CD14-positive monocyte (primary cell): ENCODE measurements at regions not wholly inside any gene's neighbourhood (a gene's known extent, or its start where the extent isn't known, plus 50 kb on each side); places are given as distances from the start of the nearest gene placed in this dataset.

ENCODE experiments used
- DNase-seq, 3 donors: peaks; one replicate each; pipeline ENCODE4 v3.0.0-alpha.2; 2011 to 2022
- H2AFZ ChIP-seq: 2 replicates; pipeline ENCODE4 v1.6.0; 2012; ENCODE audit warnings: mild to moderate bottlenecking, low read depth, low read length, inconsistent platforms; ENCODE audit not compliant: insufficient read depth, poor library complexity, severe bottlenecking
- H3K27ac ChIP-seq, 2 donors: 1 replicate in 1 of 2; 2 replicates in 1 of 2; pipeline ENCODE4 v1.5.1; 2012 to 2013; ENCODE audit warnings: low read length in 2 of 2, control low read depth in 1 of 2, inconsistent platforms in 1 of 2, low read depth in 1 of 2, mild to moderate bottlenecking in 1 of 2
- H3K27me3 ChIP-seq, 2 donors: one replicate each; pipeline versions ENCODE4 v1.6.0 to v1.6.1; 2011 to 2013; ENCODE audit warnings: low read length in 2 of 2; ENCODE audit not compliant: control insufficient read depth in 2 of 2, insufficient read depth in 2 of 2
- H3K36me3 ChIP-seq, 2 donors: replicated peaks in 1 of 2; 1 replicate in 1 of 2; 2 replicates in 1 of 2; pipeline versions ENCODE4 v1.5.1 to v1.6.1; 2012 to 2013; ENCODE audit warnings: low read length in 2 of 2, control low read depth in 1 of 2, inconsistent platforms in 1 of 2, mild to moderate bottlenecking in 1 of 2; ENCODE audit not compliant: insufficient read depth in 2 of 2, control insufficient read depth in 1 of 2
- H3K4me1 ChIP-seq, 2 donors: 1 replicate in 1 of 2; 2 replicates in 1 of 2; pipeline versions ENCODE4 v1.5.1 to v1.6.1; 2012 to 2013; ENCODE audit warnings: low read length in 2 of 2, control low read depth in 1 of 2, inconsistent platforms in 1 of 2, mild to moderate bottlenecking in 1 of 2, moderate library complexity in 1 of 2; ENCODE audit not compliant: insufficient read depth in 2 of 2, control insufficient read depth in 1 of 2
- H3K4me2 ChIP-seq: replicated peaks from 2 replicates; pipeline ENCODE3; 2012; ENCODE audit warnings: low read length, moderate library complexity, mild to moderate bottlenecking; ENCODE audit not compliant: poor library complexity, severe bottlenecking; ENCODE audit errors: extremely low read depth
- H3K4me3 ChIP-seq, 3 experiments: fragments of 200-600 bp in 1 of 3; sonication (generic) in 1 of 3; replicated peaks in 1 of 3; 1 replicate in 2 of 3; 2 replicates in 1 of 3; pipeline ENCODE4 v1.5.1; 2011 to 2013; ENCODE audit warnings: low read length in 3 of 3, mild to moderate bottlenecking in 3 of 3, control low read depth in 2 of 3, low read depth in 2 of 3, inconsistent platforms in 1 of 3, moderate library complexity in 1 of 3
- H3K79me2 ChIP-seq: 2 replicates; pipeline ENCODE4 v1.6.0; 2012; ENCODE audit warnings: mild to moderate bottlenecking, control low read depth, inconsistent platforms, low read length, moderate library complexity; ENCODE audit not compliant: insufficient read depth
- H3K9ac ChIP-seq: 2 replicates; pipeline ENCODE4 v1.6.0; 2017; ENCODE audit warnings: low read length, mild to moderate bottlenecking; ENCODE audit not compliant: insufficient read depth, poor library complexity, severe bottlenecking
- H3K9me3 ChIP-seq, 2 donors: replicated peaks in 1 of 2; 1 replicate in 1 of 2; 2 replicates in 1 of 2; pipeline versions ENCODE4 v1.5.1 to v1.6.1; 2012 to 2013; ENCODE audit warnings: low read length in 2 of 2, control low read depth in 1 of 2; ENCODE audit not compliant: control insufficient read depth in 1 of 2, insufficient read depth in 1 of 2
- H4K20me1 ChIP-seq: 2 replicates; pipeline ENCODE4 v1.6.0; 2012; ENCODE audit warnings: mild to moderate bottlenecking, low read length, control low read depth, moderate library complexity; ENCODE audit not compliant: insufficient read depth
- H3K27ac Mint-ChIP-seq, 7 donors: one replicate each; pipeline ENCODE4 v1.8.0; 2020; ENCODE audit warnings: mild to moderate bottlenecking in 7 of 7, mixed read lengths in 7 of 7, moderate library complexity in 6 of 7, inconsistent platforms in 2 of 7
- H3K27me3 Mint-ChIP-seq, 3 donors: one replicate each; pipeline ENCODE4 v1.8.0; 2021 to 2022; ENCODE audit warnings: low read depth in 3 of 3, mild to moderate bottlenecking in 3 of 3, mixed read lengths in 3 of 3, moderate library complexity in 3 of 3, inconsistent platforms in 1 of 3
- H3K36me3 Mint-ChIP-seq, 2 donors: one replicate each; pipeline ENCODE4 v1.8.0; 2020; ENCODE audit warnings: mixed read lengths in 2 of 2, inconsistent platforms in 1 of 2, mild to moderate bottlenecking in 1 of 2
- H3K4me1 Mint-ChIP-seq: one replicate; pipeline ENCODE4 v1.8.0; 2020; ENCODE audit warnings: mild to moderate bottlenecking, mixed read lengths
- H3K4me3 Mint-ChIP-seq, 2 donors: one replicate each; pipeline ENCODE4 v1.8.0; 2020; ENCODE audit warnings: mild to moderate bottlenecking in 2 of 2, mixed read lengths in 2 of 2, moderate library complexity in 1 of 2
- H3K9me3 Mint-ChIP-seq, 7 donors: one replicate each; pipeline ENCODE4 v1.8.0; 2020 to 2022; ENCODE audit warnings: mixed read lengths in 7 of 7, mild to moderate bottlenecking in 6 of 7, moderate library complexity in 6 of 7, inconsistent platforms in 2 of 7
- WGBS: methylation state at CpG from one replicate; pipeline ENCODE4 v1.1.5; 2013; ENCODE audit warnings: missing lambda C conversion rate; ENCODE audit not compliant: insufficient coverage; 5-methylcytosine and 5-hydroxymethylcytosine counted together
- intact Hi-C, 2 donors: fragments of 100-400 bp; cut with micrococcal nuclease; formaldehyde crosslinking; loops; one replicate each; pipeline versions ENCODE4 v1.15.0 to v1.15.1; 2023
- TF ChIP-seq, protein P1 (sequence below): fragments of 200-600 bp; IDR thresholded peaks from one replicate; pipeline ENCODE4 v1.8.0; 2022; ENCODE audit warnings: antibody characterized with exemption, mild to moderate bottlenecking

DNA sequence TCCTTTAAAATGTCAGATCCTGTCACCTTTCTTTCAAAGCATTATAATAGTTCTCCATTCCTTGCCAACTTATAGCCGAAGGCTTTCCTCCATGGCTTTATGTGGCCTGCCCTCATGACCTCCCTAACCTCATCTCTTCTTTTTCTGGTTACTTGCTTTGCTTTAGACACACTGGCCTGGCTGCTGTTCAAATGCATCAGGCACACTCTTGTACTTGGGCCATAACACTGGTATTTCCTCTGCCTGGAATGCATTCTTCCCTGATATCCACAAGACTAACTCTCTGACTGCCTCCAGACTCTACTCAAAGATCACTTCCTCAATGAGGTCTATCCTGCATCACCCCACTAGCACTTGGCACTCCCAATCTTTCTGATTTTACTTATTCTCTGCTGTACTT, 710.3 kb downstream of the KCNA4 start:
- Histone ChIP-seq H3K4me2 (no peak overlapping the region), H3K36me3 (no peaks in the 10 kb centered on the region), H3K27ac (no peak overlapping the region), H4K20me1 (no peaks in the 10 kb centered on the region), H2AFZ (no peak overlapping the region), H3K9ac (no peak overlapping the region), H3K27me3 (no peaks in the 10 kb centered on the region), H3K4me1 (no peaks in the 10 kb centered on the region), H3K79me2 (no peaks in the 10 kb centered on the region), H3K9me3 (no peaks in the 10 kb centered on the region), H3K4me3 (no peak overlapping the region)
- 100% methylated on average over 1 of the region's 1 CpG for WGBS
- TF ChIP-seq, protein P1, sequence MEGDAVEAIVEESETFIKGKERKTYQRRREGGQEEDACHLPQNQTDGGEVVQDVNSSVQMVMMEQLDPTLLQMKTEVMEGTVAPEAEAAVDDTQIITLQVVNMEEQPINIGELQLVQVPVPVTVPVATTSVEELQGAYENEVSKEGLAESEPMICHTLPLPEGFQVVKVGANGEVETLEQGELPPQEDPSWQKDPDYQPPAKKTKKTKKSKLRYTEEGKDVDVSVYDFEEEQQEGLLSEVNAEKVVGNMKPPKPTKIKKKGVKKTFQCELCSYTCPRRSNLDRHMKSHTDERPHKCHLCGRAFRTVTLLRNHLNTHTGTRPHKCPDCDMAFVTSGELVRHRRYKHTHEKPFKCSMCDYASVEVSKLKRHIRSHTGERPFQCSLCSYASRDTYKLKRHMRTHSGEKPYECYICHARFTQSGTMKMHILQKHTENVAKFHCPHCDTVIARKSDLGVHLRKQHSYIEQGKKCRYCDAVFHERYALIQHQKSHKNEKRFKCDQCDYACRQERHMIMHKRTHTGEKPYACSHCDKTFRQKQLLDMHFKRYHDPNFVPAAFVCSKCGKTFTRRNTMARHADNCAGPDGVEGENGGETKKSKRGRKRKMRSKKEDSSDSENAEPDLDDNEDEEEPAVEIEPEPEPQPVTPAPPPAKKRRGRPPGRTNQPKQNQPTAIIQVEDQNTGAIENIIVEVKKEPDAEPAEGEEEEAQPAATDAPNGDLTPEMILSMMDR, result no peak
- Mint-ChIP-seq H3K9me3 (no peaks in the 10 kb centered on the region), H3K4me1 (no peaks in the 10 kb centered on the region), H3K27me3 (no peaks in the 10 kb centered on the region), H3K27ac (no peak overlapping the region), H3K4me3 (no peak overlapping the region), H3K36me3 (no peaks in the 10 kb centered on the region)
- DNase-seq, result no peak
- intact Hi-C loops, result no loop called here

DNA sequence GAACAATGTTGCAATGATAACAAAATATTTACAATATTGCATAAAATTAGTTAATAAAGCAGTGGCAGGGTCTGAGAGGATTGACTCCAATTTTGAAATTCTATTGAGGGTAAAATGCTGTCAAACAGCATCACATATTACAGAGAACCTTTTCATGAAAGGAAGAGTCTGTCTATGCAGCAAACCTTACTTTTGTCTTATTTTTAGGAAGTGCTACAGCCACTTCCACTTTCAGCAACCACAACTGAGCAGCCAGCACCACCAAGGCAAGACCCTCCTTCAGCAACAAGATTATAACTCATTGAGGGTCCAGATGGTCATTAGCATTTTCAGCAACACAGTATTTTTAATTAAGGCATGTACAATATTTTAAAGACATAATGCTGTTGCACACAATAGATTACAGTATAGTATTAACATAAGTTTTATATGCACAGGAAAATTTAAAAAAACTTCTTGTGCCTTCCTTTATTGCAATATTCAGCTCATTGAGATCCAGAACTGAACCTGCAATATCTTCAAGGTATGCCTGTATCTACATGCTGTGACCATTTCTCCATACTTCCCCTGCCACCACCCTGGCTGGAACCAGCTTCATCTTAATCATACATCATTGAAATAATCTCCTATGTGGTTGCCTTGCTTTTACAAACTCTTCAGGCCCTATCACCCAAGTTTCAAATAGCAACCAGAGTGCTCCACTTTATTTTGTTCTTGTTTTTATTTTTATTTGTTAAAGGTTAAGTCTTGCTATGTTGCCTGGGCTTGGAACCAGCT, 711.2 kb downstream of the KCNA4 start:
- no peaks in the 10 kb centered on the region for H3K27me3 Mint-ChIP-seq
- Histone ChIP-seq H3K9me3 (no peaks in the 10 kb centered on the region), H3K9ac (no peak overlapping the region), H2AFZ (no peak overlapping the region), H3K79me2 (no peaks in the 10 kb centered on the region), H3K36me3 (no peaks in the 10 kb centered on the region), H3K27me3 (no peaks in the 10 kb centered on the region), H3K4me3 (no peak overlapping the region), H3K27ac (no peak overlapping the region), H3K4me2 (no peak overlapping the region), H4K20me1 (no peaks in the 10 kb centered on the region), H3K4me1 (no peaks in the 10 kb centered on the region)
- H3K4me1 Mint-ChIP-seq, result no peaks in the 10 kb centered on the region
- intact Hi-C loops, result no loop called here
- TF ChIP-seq, protein P1, result no peak
- DNase-seq, result no peak
- H3K4me3 Mint-ChIP-seq, result no peak overlapping the region
- no peaks in the 10 kb centered on the region for H3K9me3 Mint-ChIP-seq
- H3K27ac Mint-ChIP-seq, result no peak overlapping the region
- H3K36me3 Mint-ChIP-seq, result no peaks in the 10 kb centered on the region
